Right lung (tissue), 2 donors: ENCODE measurements at regions not wholly inside any gene's neighbourhood (a gene's known extent, or its start where the extent isn't known, plus 50 kb on each side); places are given as distances from the start of the nearest gene placed in this dataset.

Source experiments
- DNase-seq, 2 donors: peaks; one replicate each; pipeline ENCODE4 v3.0.0-alpha.2; 2013

- no peak for DNase-seq
Observed at GRCh38 chr20:60064554-60065196, 106.5 kb downstream of the CDH26 start.

- no peak for DNase-seq
Observed at GRCh38 chr20:60065741-60066437, 107.7 kb downstream of the CDH26 start.

DNA sequence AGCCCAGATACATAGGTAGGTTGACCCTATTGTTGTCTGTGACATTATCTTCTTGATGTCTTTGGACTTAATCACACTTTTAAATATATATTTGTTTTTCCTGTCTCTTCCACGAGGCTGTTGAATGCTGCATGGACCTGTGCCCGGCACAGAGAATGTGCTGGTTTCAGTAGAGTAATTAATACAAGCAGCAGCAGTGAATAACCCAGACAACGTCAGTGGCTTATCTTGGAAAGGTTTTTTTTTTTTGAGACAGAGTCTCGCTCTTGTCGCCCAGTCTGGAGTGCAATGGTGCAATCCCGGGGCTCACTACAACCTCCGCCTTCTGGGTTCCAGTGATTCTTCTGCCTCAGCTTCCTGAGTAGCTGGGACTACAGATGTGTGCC is 108.2 kb downstream of the CDH26 start:
- no peak for DNase-seq

DNA sequence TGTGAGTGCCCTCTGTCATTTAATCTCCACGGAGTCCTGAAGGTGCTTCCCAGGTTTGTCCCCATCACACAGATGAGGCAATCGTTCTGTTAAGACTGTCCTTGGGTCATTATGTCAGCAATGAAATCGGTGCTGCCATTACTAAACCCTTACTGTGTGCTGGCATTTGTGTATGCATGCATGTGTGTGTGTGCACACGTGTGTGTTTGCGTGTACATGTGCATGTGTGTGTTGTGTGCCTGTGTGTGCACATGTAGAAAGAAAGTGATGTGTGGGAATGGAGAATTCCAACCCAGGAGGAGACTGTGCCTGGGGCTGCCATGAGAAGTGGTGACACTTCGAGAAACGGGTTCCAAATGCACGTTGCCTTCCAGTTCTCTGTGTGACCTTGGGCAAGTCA is 110.3 kb downstream of the CDH26 start:
- DNase-seq = no peak

- peak; percentile 81 to 83 for DNase-seq
Observed at GRCh38 chr20:60069656-60070055, 111.4 kb downstream of the CDH26 start.

- no peak for DNase-seq
Observed at GRCh38 chr20:60070791-60071190, 112.6 kb downstream of the CDH26 start.

GRCh38 chr20:60071965-60072364 is 113.7 kb downstream of the CDH26 start:
- DNase-seq = no peak

DNA sequence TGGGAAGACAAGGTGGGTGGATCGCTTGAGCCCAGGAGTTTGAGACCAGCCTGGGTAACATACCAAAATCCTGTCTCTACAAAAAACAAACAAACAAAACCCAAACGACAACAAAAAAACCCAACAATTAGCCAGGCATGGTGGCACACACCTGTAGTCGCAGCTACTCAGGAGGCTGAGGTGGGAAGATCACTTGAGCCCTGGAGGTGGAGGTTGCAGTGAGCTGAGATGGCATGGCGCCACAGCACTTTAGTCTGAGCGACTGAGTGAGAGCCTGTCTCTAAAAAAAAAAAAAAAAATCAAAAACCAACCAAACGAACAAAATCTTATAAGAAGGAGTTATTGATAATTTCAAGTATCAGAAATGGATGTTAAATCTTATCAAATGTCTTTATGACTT is 114.9 kb downstream of the CDH26 start:
- DNase-seq = no peak

DNA sequence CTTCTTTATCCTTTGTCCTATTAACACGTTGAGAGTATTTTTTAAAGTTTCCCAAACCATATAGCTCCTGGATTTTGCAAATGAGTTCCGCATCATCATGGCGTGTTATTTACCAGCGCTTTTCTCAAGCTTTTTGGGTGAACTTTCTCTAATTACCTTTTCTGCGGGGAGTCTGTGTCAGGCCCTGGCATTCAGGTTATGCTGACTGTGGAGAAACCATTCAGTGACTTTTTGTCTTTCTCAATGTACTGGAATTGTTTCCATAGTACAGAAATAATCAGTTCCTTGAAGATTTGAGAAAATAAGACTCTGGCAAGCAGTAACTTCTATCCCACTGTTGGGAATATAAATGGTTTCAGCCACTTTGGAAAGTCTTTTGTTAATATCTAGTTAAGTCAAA is 115.3 kb downstream of the CDH26 start:
- no peak for DNase-seq

DNA sequence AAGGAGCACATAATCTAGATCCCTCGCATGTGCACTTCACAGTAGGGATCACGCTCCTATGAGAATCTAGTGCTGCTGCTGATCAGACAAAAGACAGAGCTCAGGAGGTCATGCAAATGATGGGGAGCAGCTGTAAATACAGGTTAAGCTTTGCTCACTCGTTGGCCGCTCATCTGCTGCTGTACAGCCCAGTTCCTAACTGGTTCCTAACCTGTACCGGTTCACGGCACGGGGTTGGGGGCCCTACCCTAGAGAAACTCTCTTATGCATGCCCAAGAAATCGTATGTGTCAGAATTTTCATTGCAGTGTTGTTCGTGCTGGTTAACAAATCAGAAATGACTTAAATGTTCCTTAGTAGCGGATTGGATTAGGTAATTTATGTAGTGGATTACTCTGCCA is 116.1 kb downstream of the CDH26 start:
- no peak for DNase-seq

DNA sequence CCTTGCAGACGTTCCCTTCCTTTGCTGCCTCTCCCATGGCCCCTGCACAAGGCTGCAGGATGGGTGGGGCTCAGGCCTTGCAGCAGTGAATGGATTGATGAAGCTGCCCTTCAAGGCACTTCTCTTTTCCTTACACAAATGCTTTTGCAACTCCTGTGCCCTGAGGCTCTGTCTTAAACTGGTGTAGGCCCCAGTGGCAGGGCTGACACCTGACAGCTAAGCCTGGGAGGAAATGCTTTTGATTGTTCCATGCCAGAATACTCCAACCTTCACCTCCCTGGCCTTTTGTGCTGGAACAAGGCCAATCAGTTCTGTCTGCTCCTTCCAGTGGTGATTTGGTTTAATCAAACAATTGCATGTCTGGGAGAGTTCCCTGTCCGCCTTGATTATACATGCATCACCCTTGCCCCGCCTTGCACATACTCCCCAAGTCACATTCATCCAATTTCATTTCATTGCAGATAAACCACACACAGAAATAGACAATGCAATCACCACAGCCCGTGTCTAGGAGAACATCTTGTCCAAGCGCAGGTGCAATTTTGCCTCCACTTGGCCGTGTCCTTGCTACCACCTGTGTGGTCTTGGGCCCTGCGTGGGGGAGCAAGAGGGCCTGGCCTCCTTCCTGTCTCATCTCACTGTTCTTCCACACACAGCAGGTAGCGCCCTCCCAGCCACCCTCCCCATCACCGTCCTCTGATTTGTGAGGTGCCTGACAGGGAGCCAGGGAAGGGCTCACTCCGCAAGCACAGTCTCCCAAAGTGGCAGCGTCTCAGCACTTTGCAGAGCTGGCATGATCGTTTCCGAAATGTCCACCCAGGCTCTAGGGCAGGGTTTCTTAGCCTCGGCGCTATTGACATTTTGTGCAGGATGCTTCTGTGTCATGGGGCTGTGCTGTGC is 120.4 kb downstream of the CDH26 start:
- DNase-seq = no peak

GRCh38 chr20:60080401-60080800 is 122.2 kb downstream of the CDH26 start:
- DNase-seq = no peak

GRCh38 chr20:60085551-60086132 is 127.4 kb downstream of the CDH26 start:
- DNase-seq = no peak

DNA sequence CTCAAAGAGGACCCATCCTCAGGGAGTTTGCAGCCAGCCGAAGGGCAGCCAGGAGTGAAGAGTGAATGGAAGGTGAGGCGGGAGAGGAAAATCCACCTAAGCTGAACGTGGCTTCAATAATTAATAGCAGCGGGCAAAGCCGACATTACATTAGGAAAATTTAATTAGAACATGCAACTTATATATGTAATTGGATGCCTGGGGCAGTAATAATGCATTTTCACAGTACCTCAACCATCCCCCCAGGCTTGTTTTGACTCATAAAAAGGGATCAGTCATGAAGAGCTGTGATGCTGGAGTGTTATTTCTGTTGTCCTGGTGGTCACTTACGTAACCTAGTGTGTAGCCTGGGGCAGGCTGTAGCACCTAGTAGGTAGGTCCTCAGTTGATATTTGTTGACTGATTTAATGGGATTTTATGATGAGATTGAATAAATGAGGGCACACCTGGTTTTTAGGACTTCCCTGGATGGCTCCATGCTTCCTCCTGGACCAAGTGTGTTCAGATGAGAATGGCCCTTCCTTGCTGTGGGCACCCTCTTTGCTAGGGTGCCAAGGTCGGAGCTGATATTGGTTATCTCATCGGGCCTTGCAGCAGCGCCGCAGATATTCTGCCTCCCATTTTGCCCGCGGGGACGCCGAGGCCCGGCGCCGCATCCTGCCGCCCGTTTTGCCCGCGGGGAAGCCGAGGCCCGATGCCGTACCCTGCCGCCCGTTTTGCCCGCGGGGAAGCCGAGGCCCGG is 128.8 kb downstream of the CDH26 start:
- no peak for DNase-seq

DNA sequence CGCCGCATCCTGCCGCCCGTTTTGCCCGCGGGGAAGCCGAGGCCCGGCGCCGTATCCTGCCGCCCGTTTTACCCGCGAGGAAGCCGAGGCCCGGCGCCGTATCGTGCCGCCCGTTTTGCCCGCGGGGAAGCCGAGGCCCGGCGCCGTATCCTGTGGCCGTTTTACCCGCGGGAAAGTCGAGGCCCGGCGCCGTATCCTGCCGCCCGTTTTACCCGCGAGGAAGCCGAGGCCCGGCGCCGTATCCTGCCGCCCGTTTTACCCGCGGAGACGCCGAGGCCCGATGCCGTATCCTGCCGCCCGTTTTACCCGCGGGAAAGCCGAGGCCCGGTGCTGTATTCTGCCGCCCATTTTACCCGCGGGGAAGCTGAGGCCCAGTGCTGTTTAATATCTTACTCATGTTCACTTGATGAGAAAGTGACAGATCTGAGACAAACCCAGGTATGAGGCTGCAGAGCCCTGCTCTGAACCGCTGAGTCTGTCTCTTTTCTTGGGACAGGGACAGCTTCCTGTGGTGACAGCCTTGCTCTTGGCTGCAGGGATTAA is 129.4 kb downstream of the CDH26 start:
- DNase-seq = no peak

- DNase-seq = no peak
Observed at GRCh38 chr20:60088236-60088635, 130.0 kb downstream of the CDH26 start.

DNA sequence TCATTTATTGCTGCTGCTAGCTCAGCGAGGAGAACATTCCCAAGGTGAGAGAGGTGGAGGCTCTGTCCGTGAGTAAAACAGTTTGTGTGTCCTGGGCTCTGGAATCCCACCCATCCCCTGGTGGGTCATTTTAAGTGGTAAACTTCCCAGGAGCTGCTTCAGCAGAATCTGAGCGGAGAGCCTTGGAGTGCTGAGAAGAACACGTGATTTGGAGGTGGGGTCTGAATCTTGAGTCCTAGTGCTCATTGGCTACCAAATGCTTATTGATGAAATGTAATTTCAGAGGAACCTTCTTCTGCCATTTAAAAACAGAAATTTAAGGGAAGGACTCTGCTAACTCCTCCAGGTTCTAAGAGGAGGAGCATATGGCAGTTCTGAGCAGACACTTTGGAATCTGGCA is 132.4 kb downstream of the CDH26 start:
- no peak for DNase-seq

DNA sequence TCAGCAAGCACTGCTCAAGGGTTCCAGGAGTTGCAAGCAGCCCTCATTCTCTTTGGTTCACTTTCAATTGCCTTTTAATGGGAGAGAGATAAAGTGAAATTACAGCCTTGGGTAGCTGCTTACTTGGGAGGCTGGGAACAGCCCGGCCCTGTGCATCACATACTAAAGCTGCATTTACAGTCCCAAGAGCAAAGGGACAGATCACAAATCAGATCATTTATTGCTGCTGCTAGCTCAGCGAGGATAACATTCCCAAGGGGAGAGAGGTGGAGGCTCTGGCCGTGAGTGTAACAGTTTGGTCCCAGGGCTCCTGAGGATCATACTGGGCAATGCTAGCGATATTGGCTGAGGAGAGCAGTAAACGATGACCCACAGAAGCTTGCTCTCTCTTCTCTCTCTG is 133.1 kb downstream of the CDH26 start:
- no peak for DNase-seq

DNA sequence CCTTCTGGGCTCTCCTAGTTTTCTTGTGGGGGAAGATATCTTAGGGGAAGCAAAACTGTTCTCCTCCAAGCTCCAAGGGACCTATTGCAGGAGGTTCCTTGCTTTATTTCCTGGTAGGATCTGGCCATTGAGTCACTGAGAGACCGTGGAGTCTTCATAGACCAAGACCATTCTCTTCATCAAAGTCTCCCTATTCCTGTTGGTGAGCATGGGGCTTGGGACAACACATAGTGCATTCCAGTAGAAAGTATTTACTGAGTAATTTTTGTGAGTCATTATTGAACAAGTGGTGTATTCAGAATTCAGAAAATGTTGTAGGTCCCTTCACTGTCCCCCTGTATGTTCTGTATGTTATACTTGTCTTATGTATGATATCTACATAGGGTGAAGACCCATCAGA is 133.6 kb downstream of the CDH26 start:
- no peak for DNase-seq

DNA sequence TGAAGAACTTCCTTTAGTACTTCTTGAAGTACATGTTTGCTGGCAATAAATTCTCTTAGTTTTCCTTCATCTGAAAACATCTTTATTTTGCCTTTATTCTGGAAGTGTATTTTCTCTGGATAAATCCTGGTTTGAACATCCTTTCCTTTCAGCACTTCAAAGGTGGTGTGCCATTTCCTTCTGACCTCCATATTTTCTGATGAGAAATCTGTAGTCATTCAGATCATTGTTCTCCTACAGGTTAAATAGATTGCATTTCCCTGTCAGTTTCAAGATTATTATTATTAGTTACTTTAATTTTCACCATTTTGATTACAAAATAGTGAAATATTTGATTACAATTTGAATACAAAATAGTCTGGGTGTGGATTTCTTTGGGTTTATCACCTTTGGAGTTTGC is 134.5 kb downstream of the CDH26 start:
- DNase-seq = no peak

DNA sequence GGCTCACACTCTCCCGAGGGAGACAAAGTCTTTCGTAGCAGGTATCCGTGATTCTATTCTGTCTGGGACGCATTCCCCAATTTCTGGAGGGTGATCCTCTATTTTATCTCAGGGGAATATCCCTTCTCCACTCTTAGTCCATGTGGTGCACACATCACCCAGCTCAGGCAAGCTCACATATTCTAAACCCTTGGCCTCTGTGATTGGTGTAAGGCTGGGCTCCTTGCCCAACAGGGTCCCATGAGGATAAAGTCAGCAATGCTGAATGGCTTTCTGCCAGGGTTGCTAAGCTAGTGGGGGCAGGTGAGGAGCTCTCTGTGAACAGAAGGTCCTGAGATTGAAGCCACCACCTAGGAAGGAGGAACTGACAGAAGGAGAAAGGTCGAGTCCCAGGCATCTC is 137.2 kb downstream of the CDH26 start:
- DNase-seq = no peak

GRCh38 chr20:60096166-60096565 is 137.9 kb downstream of the CDH26 start:
- DNase-seq = no peak
